ENCODE measurements at regions not wholly inside any gene's neighbourhood (a gene's known extent, or its start where the extent isn't known, plus 50 kb on each side); places are given as distances from the start of the nearest gene placed in this dataset.

- TF ChIP-seq POLR2A (IDR thresholded peaks at IDR 0.05) = no peak
- TF ChIP-seq POLR2AphosphoS5 (IDR thresholded peaks at IDR 0.05) = no peak
- no peak for TF ChIP-seq CTCF (IDR thresholded peaks at IDR 0.05)
These were observed 260.8 kb downstream of the TTC8 start for GRCh38 chr14:89085231-89085731.

Measured in suprapubic skin (tissue), 4 donors.